Adrenal gland (tissue), 5 donors: ENCODE measurements at regions not wholly inside any gene's neighbourhood (a gene's known extent, or its start where the extent isn't known, plus 50 kb on each side); places are given as distances from the start of the nearest gene placed in this dataset.
"Not testable (repeated sequence)": the region's sequence is repeated elsewhere in the genome, so short reads cannot be mapped to it uniquely, and the experiment has no call there.

ENCODE experiments used
- CTCF ChIP-seq, 6 experiments: fragments of 450-650 bp in 4 of 6; fragments of 200-600 bp in 2 of 6; sonication (generic) in 1 of 6; IDR thresholded peaks; 1 replicate in 5 of 6; 2 replicates in 1 of 6; pipeline versions ENCODE4 v1.5.1 to v1.8.0; 2016 to 2021; ENCODE audit warnings: antibody characterized with exemption in 6 of 6, mild to moderate bottlenecking in 2 of 6, moderate library complexity in 1 of 6
- POLR2A ChIP-seq, 2 donors: fragments of 450-650 bp; IDR thresholded peaks; one replicate each; pipeline ENCODE4 v1.6.1; 2017; ENCODE audit warnings: antibody characterized with exemption in 2 of 2, mild to moderate bottlenecking in 2 of 2, moderate library complexity in 1 of 2
- donor health status: DM: no; HTN: no; CAD: no.

DNA sequence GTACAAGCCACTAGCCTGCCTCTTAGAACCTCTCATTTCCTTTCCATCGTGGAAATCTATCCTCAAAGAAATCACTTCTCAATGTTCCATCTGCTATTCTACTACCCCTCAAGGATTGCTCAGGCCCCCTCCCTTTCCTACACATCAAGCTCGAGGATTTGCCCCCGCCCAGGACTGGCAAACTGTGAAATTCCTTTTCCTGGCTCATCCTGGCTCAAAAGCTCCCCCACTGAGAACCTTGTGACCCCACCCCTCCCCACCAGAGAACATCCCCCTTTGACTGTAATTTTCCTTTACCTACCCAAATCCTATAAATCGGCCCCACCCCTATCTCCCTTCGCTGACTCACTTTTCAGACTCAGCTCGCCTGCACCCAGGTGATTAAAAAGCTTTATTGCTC is 1103.3 kb upstream of the FAM98A start:
- not testable (repeated sequence) for TF ChIP-seq CTCF, POLR2A (IDR thresholded peaks at IDR 0.05)
